ENCODE measurements at regions not wholly inside any gene's neighbourhood (a gene's known extent, or its start where the extent isn't known, plus 50 kb on each side); places are given as distances from the start of the nearest gene placed in this dataset.

DNA sequence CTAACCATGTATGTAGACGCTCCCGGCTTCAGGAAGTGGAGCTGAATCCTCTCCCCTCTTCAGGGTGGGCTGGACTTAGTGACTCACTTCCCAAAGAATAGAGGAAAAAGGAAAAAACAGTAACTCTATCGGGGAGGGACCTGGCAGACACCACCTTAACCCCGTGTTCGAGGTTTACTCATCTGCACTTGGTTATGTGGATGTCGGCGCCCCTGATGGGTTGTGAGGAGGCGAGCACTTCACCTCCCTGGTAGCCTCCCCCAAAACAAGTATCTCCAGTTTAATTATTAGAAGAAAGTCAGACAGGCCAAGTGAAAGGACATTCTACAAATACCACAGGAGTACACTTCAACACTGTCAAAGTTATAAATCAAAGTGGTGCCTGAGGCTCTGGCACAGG, 559.7 kb downstream of the TCERG1L start:
- H3K9me2 ChIP-seq (ENCODE audit: insufficient read depth, low read length) = no peaks in the 10 kb centered on the region
- ChIA-PET POLR2A (no interaction called here), CTCF (ENCODE audit: unreplicated experiment) (no interaction called here)
- no TSS peak for BruUV-seq (replicated peaks)
- H3K4me2 ChIP-seq (ENCODE audit: low read length) = no peak overlapping the region
- no peaks in the 10 kb centered on the region for H3K36me3 ChIP-seq (ENCODE audit: insufficient read depth, low read length)
- intact Hi-C loops (cut with micrococcal nuclease; ENCODE audit: unreplicated experiment) = no loop called here
- H4K20me1 ChIP-seq (ENCODE audit: insufficient read depth, low read length) = no peaks in the 10 kb centered on the region
- H3K9me3 ChIP-seq (ENCODE audit: low read length) = no peaks in the 10 kb centered on the region
- no peak overlapping the region for H3K27ac ChIP-seq (ENCODE audit: low read depth, low read length, poor library complexity, severe bottlenecking)
- no peak overlapping the region for H2AFZ ChIP-seq (ENCODE audit: low read length)
- no peaks in the 10 kb centered on the region for H3K4me1 ChIP-seq (ENCODE audit: insufficient read depth, low read length, poor library complexity, severe bottlenecking)
- no peaks in the 10 kb centered on the region for H3K79me2 ChIP-seq (ENCODE audit: insufficient read depth, low read depth, low read length)
- H3K4me3 ChIP-seq (ENCODE audit: low read depth, low read length, poor library complexity, severe bottlenecking) = no peak overlapping the region
- no peak for TF ChIP-seq EZH2phosphoT487 (IDR thresholded peaks at IDR 0.05; ENCODE audit: borderline replicate concordance, low read depth, low read length)
- TF ChIP-seq CTCF (conservative IDR thresholded peaks at IDR 0.05; ENCODE audit: low read length) = no peak
- DNase-seq (ENCODE audit: low spot score) = no peak

- ChIA-PET CTCF (ENCODE audit: unreplicated experiment) (no interaction called here), POLR2A (no interaction called here)
- Histone ChIP-seq H3K9me3 (ENCODE audit: low read length) (no peaks in the 10 kb centered on the region), H3K9me2 (ENCODE audit: insufficient read depth, low read length) (no peaks in the 10 kb centered on the region), H3K79me2 (ENCODE audit: insufficient read depth, low read depth, low read length) (no peaks in the 10 kb centered on the region), H3K36me3 (ENCODE audit: insufficient read depth, low read length) (no peaks in the 10 kb centered on the region), H3K4me2 (ENCODE audit: low read length) (no peak overlapping the region), H3K4me1 (ENCODE audit: insufficient read depth, low read length, poor library complexity, severe bottlenecking) (no peaks in the 10 kb centered on the region), H3K4me3 (ENCODE audit: low read depth, low read length, poor library complexity, severe bottlenecking) (no peak overlapping the region), H3K27ac (ENCODE audit: low read depth, low read length, poor library complexity, severe bottlenecking) (no peak overlapping the region), H2AFZ (ENCODE audit: low read length) (no peak overlapping the region), H4K20me1 (ENCODE audit: insufficient read depth, low read length) (no peaks in the 10 kb centered on the region)
- BruUV-seq (replicated peaks) = no TSS peak
- no peak for DNase-seq (ENCODE audit: low spot score)
- TF ChIP-seq EZH2phosphoT487 (IDR thresholded peaks at IDR 0.05; ENCODE audit: borderline replicate concordance, low read depth, low read length) (no peak), CTCF (conservative IDR thresholded peaks at IDR 0.05; ENCODE audit: low read length) (no peak)
- intact Hi-C loops (cut with micrococcal nuclease; ENCODE audit: unreplicated experiment) = no loop called here
Observed at GRCh38 chr10:130756651-130757050, 554.9 kb downstream of the TCERG1L start.

DNA sequence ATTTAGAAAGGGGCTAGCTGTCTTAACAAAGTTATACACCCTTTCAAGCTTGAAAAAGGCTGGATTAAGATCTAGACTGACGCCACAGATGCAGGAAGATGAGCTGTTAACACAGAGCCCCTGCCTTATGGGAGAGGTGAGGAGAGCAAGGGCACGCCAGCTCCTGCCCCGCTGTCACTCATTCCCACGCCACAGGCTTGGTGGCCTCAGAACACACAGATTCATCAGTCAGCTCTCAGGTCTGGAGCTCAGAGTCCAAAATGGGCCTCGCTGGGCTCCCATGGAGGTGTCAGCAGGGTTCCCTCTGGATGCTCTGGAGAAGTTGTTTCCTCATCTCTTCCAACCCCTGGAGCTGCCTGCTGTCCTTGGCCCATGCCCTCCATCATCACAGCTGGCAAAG, 554.2 kb downstream of the TCERG1L start:
- no peaks in the 10 kb centered on the region for H3K79me2 ChIP-seq (ENCODE audit: insufficient read depth, low read depth, low read length)
- CTCF ChIA-PET (ENCODE audit: unreplicated experiment) = no interaction called here
- TF ChIP-seq CTCF (conservative IDR thresholded peaks at IDR 0.05; ENCODE audit: low read length) (no peak), EZH2phosphoT487 (IDR thresholded peaks at IDR 0.05; ENCODE audit: borderline replicate concordance, low read depth, low read length) (no peak)
- DNase-seq (ENCODE audit: low spot score) = no peak
- POLR2A ChIA-PET = no interaction called here
- no peaks in the 10 kb centered on the region for H3K9me2 ChIP-seq (ENCODE audit: insufficient read depth, low read length)
- H3K9me3 ChIP-seq (ENCODE audit: low read length) = no peaks in the 10 kb centered on the region
- H3K36me3 ChIP-seq (ENCODE audit: insufficient read depth, low read length) = no peaks in the 10 kb centered on the region
- H3K4me2 ChIP-seq (ENCODE audit: low read length) = no peak overlapping the region
- no peak overlapping the region for H3K4me3 ChIP-seq (ENCODE audit: low read depth, low read length, poor library complexity, severe bottlenecking)
- no peak overlapping the region for H3K27ac ChIP-seq (ENCODE audit: low read depth, low read length, poor library complexity, severe bottlenecking)
- intact Hi-C loops (cut with micrococcal nuclease; ENCODE audit: unreplicated experiment) = no loop called here
- no peak overlapping the region for H2AFZ ChIP-seq (ENCODE audit: low read length)
- no peaks in the 10 kb centered on the region for H3K4me1 ChIP-seq (ENCODE audit: insufficient read depth, low read length, poor library complexity, severe bottlenecking)
- BruUV-seq (replicated peaks) = no TSS peak
- H4K20me1 ChIP-seq (ENCODE audit: insufficient read depth, low read length) = no peaks in the 10 kb centered on the region
